Caco-2 (cell line): ENCODE measurements at regions not wholly inside any gene's neighbourhood (a gene's known extent, or its start where the extent isn't known, plus 50 kb on each side); places are given as distances from the start of the nearest gene placed in this dataset.

Experiments
- BruUV-seq: library from RNA; stranded (reverse); fragments of 400-500 nt; replicated peaks from 2 replicates; lab custom pipeline; 2021; lab: Mats Ljungman, UMichigan
- CTCF ChIA-PET: fragments of 300-600 bp; sonication (Branson Sonifier 250); formaldehyde crosslinking; loops from one replicate; lab custom pipeline; 2022; ENCODE audit warnings: antibody characterized with exemption; lab: Charles Lee
- POLR2A ChIA-PET: fragments of 300-600 bp; sonication (Branson Sonifier 250); formaldehyde crosslinking; loops from one replicate; lab custom pipeline; 2022; ENCODE audit warnings: antibody characterized with exemption; lab: Charles Lee
- DNase-seq, 2 experiments: peaks; one replicate each; pipeline versions ENCODE4 v3.0.0 to v3.0.0-alpha.2; 2020 to 2022
- H3K27me3 ChIP-seq: replicated peaks from 2 replicates; pipeline ENCODE4 v1.6.0; 2011; ENCODE audit warnings: low read length; ENCODE audit not compliant: control insufficient read depth, insufficient read depth
- H3K36me3 ChIP-seq: 2 replicates; pipeline ENCODE4 v1.5.1; 2011; ENCODE audit warnings: low read length; ENCODE audit not compliant: control insufficient read depth, insufficient read depth
- H3K4me1 ChIP-seq: fragments of 250-450 bp; sonication (Bioruptor Pico); 2 replicates; pipeline ENCODE4 v1.5.1; 2020; ENCODE audit warnings: mild to moderate bottlenecking
- H3K4me3 ChIP-seq: 2 replicates; pipeline ENCODE4 v1.5.1; 2011; ENCODE audit warnings: low read depth, mild to moderate bottlenecking, control low read depth, low read length
- H3K9me3 ChIP-seq: fragments of 250-450 bp; sonication (Bioruptor Pico); 2 replicates; pipeline ENCODE4 v1.5.1; 2020; ENCODE audit warnings: mild to moderate bottlenecking, moderate library complexity
- H3K27ac Mint-ChIP-seq: one replicate; pipeline ENCODE4 v1.8.0; 2022; ENCODE audit warnings: mixed read lengths; ENCODE audit not compliant: unreplicated experiment
- H3K27me3 Mint-ChIP-seq: one replicate; pipeline ENCODE4 v1.8.0; 2022; ENCODE audit warnings: mixed read lengths; ENCODE audit not compliant: insufficient read depth, unreplicated experiment
- H3K36me3 Mint-ChIP-seq: one replicate; pipeline ENCODE4 v1.8.0; 2022; ENCODE audit warnings: mild to moderate bottlenecking, mixed read lengths; ENCODE audit not compliant: insufficient read depth, unreplicated experiment
- H3K4me1 Mint-ChIP-seq: one replicate; pipeline ENCODE4 v1.8.0; 2022; ENCODE audit warnings: low read depth, mixed read lengths; ENCODE audit not compliant: unreplicated experiment
- H3K4me3 Mint-ChIP-seq: one replicate; pipeline ENCODE4 v1.8.0; 2022; ENCODE audit warnings: mild to moderate bottlenecking, moderate library complexity, mixed read lengths; ENCODE audit not compliant: unreplicated experiment
- H3K9me3 Mint-ChIP-seq: one replicate; pipeline ENCODE4 v1.8.0; 2022; ENCODE audit warnings: mixed read lengths; ENCODE audit not compliant: unreplicated experiment
- intact Hi-C: fragments of 100-400 bp; cut with micrococcal nuclease; formaldehyde crosslinking; loops from one replicate; pipeline ENCODE4 v1.10.0; 2022; ENCODE audit not compliant: unreplicated experiment
- TF ChIP-seq, protein P1 (sequence below), 2 experiments: fragments of 200-600 bp in 1 of 2; IDR thresholded peaks; 1 replicate in 1 of 2; 2 replicates in 1 of 2; pipeline versions ENCODE4 v1.5.1 to v1.8.0; 2011 to 2022; ENCODE audit warnings: antibody characterized with exemption in 1 of 2, control low read depth in 1 of 2, inconsistent platforms in 1 of 2, low read depth in 1 of 2, low read length in 1 of 2, mild to moderate bottlenecking in 1 of 2, moderate library complexity in 1 of 2; ENCODE audit not compliant: insufficient read depth in 1 of 2, severe bottlenecking in 1 of 2, unreplicated experiment in 1 of 2

DNA sequence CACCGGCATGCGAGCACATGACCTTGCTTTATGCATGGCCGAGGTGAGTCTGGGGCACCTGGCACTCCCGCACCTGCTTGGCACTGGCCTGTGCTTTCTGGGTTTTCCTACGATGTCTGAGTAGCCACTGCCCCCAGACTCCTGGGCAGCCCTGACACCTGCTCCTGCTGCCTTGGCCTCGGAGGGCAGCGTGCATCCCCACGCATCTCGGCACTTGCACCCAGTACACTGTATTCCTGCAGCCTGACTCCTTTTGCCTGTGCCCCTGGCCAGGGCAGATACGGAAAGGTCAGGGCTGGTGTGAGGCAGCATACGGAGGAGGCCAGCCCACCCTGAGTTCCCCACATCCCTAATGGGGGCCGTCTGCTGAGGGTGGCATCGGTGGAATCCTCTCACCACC lies 340.6 kb downstream of the TEX29 start:
- peaks cover 6% of the 10 kb centered on the region for H3K4me1 Mint-ChIP-seq
- ChIA-PET CTCF (no interaction called here), POLR2A (no interaction called here)
- Histone ChIP-seq H3K36me3 (no peaks in the 10 kb centered on the region), H3K27me3 (no peaks in the 10 kb centered on the region), H3K9me3 (no peaks in the 10 kb centered on the region), H3K4me1 (no peaks in the 10 kb centered on the region), H3K4me3 (no peak overlapping the region)
- H3K27ac Mint-ChIP-seq, result no peak overlapping the region
- TF ChIP-seq, protein P1, sequence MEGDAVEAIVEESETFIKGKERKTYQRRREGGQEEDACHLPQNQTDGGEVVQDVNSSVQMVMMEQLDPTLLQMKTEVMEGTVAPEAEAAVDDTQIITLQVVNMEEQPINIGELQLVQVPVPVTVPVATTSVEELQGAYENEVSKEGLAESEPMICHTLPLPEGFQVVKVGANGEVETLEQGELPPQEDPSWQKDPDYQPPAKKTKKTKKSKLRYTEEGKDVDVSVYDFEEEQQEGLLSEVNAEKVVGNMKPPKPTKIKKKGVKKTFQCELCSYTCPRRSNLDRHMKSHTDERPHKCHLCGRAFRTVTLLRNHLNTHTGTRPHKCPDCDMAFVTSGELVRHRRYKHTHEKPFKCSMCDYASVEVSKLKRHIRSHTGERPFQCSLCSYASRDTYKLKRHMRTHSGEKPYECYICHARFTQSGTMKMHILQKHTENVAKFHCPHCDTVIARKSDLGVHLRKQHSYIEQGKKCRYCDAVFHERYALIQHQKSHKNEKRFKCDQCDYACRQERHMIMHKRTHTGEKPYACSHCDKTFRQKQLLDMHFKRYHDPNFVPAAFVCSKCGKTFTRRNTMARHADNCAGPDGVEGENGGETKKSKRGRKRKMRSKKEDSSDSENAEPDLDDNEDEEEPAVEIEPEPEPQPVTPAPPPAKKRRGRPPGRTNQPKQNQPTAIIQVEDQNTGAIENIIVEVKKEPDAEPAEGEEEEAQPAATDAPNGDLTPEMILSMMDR (IDR thresholded peaks at IDR 0.05; ENCODE audit: insufficient read depth in 1 of 2, low read depth in 1 of 2, low read length in 1 of 2, severe bottlenecking in 1 of 2, unreplicated experiment in 1 of 2), result no peak
- H3K36me3 Mint-ChIP-seq, result peaks cover 5% of the 10 kb centered on the region
- intact Hi-C loops, result no loop called here
- no peak overlapping the region for H3K4me3 Mint-ChIP-seq
- no TSS peak for BruUV-seq
- H3K9me3 Mint-ChIP-seq, result no peaks in the 10 kb centered on the region
- no peak for DNase-seq
- H3K27me3 Mint-ChIP-seq, result peaks cover 10% of the 10 kb centered on the region

DNA sequence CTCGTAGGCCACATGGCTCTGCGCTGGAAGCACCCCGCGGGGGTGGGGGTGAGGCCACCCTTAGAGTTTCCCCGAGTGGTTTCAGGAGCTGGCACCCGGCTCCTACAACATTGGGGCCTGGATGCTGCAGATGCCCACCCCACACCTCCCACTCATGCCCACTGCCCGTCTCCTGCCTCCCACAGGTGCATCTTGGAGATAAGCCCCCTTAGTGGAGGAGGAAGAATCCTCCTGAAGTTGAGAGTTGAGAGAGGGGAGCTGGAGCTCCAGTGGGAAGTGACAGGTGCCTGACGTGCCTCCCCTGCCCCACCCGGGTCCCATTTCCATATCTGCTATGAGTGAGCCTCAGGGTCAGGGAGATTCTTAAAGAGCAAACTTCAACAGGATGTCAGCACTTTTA lies 341.3 kb downstream of the TEX29 start:
- Mint-ChIP-seq H3K4me1 (peaks cover 5% of the 10 kb centered on the region), H3K36me3 (peaks cover 5% of the 10 kb centered on the region), H3K4me3 (no peak overlapping the region), H3K9me3 (no peaks in the 10 kb centered on the region), H3K27ac (no peak overlapping the region), H3K27me3 (peaks cover 9% of the 10 kb centered on the region)
- ChIA-PET POLR2A (no interaction called here), CTCF (no interaction called here)
- Histone ChIP-seq H3K27me3 (no peaks in the 10 kb centered on the region), H3K4me3 (no peak overlapping the region), H3K9me3 (no peaks in the 10 kb centered on the region), H3K36me3 (no peaks in the 10 kb centered on the region), H3K4me1 (no peaks in the 10 kb centered on the region)
- intact Hi-C loops, result no loop called here
- TF ChIP-seq, protein P1 (IDR thresholded peaks at IDR 0.05; ENCODE audit: insufficient read depth in 1 of 2, low read depth in 1 of 2, low read length in 1 of 2, severe bottlenecking in 1 of 2, unreplicated experiment in 1 of 2), result no peak
- BruUV-seq, result no TSS peak
- DNase-seq, result no peak

DNA sequence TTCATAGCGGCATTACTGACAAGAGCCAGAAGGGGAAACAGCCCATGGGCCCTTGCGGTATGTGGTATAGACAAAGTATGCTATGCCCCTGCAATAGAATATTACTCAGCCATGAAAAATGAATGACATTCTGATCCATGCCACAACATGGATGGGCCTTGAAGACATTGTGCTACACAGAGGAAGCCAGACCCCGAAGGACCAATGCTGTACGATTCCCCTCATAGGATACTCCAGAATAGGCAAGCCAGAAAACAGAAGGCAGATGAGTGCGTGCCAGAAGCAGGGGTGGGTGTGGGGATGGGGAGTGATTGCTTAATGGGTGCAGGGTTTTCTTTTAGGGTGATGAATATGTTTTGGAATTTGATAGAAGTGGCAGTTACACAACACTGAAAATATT lies 342.0 kb downstream of the TEX29 start:
- Histone ChIP-seq H3K4me1 (no peaks in the 10 kb centered on the region), H3K36me3 (no peaks in the 10 kb centered on the region), H3K27me3 (no peaks in the 10 kb centered on the region), H3K9me3 (no peaks in the 10 kb centered on the region), H3K4me3 (no peak overlapping the region)
- TF ChIP-seq, protein P1 (IDR thresholded peaks at IDR 0.05; ENCODE audit: insufficient read depth in 1 of 2, low read depth in 1 of 2, low read length in 1 of 2, severe bottlenecking in 1 of 2, unreplicated experiment in 1 of 2), result no peak
- ChIA-PET POLR2A (no interaction called here), CTCF (no interaction called here)
- no peak for DNase-seq
- H3K4me3 Mint-ChIP-seq, result no peak overlapping the region
- H3K36me3 Mint-ChIP-seq, result peaks cover 5% of the 10 kb centered on the region
- H3K4me1 Mint-ChIP-seq, result no peaks in the 10 kb centered on the region
- H3K27me3 Mint-ChIP-seq, result peaks cover 6% of the 10 kb centered on the region
- intact Hi-C loops, result no loop called here
- H3K27ac Mint-ChIP-seq, result no peak overlapping the region
- H3K9me3 Mint-ChIP-seq, result no peaks in the 10 kb centered on the region
- BruUV-seq, result no TSS peak
